GM19463 (cell line): ENCODE measurements at regions not wholly inside any gene's neighbourhood (a gene's known extent, or its start where the extent isn't known, plus 50 kb on each side); places are given as distances from the start of the nearest gene placed in this dataset.
"Not testable (repeated sequence)": the region's sequence is repeated elsewhere in the genome, so short reads cannot be mapped to it uniquely, and the experiment has no call there.

ENCODE experiments used
- ATAC-seq: cut with Tn5 transposase; IDR thresholded peaks from one replicate; pipeline ENCODE4 v1.9.1; 2021; ENCODE audit warnings: mild to moderate bottlenecking, moderate library complexity; ENCODE audit not compliant: unreplicated experiment

DNA sequence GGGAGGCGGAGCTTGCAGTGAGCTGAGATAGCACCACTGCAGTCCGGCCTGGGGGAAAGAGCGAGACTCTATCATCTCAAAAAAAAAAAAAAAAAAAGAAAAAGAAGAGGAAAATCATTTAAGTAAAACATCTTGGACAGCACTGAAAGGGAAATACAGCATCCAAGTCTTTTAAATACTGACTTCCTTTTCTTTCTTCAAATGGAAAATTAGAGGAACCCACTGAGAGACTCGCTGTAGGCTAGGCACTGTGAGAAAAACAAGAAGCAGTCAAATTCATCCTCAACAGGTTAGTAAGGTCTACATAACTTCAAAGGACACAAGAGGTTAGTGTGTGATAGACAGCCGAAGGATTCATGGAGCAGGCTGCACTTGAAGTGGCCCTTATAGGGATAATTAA is 243.7 kb downstream of the BLID start:
- no peak for ATAC-seq

DNA sequence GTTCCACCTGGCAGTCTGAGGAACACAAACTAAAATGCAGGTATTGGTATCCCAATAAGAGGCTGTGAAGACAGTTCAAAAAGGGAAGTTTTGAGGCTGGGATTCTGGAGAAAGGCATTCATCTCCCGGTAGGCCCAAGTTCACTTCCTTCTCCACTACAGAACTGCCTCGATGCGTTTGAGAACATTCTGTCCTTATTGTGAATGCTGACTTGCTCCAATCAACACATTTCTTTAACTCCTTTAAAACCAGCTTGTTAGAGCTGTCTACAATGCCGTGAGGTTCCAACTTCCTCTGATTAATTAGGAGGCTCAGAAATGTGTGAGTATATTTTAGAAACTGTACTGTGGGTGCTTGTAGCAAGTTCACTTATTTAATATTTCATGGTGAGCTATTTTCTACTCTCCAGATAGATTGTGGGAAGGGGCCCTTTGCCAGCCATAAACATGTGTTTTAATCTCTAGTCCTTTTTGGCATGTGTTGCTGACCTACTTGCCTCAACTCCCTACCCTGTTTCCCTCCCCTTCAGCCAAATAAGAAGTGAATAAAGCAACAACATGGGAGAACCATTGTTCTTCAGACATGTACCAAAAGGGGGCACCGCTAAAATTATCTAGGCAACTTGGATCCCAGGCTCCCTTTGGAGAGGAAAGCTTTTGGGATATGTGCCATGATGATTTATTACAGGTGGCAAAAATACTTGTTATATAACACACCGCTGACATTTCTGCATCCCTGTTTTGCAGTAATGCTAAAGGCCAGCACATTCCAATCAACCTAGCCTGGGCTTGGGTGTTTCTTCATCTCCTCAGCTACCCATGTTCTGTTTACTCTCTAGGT is 245.6 kb downstream of the BLID start:
- no peak for ATAC-seq

DNA sequence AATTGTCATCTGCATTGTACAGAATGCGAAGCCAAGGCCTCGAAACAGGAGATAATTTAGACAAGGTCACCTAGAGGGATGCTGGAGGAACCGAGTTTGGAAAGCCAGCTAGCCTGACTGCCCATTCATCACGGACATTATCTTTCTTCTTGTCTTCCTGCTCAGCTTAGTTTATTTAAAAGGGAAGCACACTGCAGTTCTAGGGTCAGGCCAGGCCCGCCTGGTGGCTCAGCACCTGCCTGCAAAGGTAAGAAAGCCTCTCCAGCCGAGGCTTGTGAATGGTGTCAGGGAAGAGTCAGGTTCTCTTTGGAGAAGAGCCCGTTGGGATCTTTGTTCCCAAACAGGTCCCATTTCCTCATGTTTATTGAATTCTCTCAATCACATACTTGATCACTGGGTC is 246.5 kb downstream of the BLID start:
- no peak for ATAC-seq

DNA sequence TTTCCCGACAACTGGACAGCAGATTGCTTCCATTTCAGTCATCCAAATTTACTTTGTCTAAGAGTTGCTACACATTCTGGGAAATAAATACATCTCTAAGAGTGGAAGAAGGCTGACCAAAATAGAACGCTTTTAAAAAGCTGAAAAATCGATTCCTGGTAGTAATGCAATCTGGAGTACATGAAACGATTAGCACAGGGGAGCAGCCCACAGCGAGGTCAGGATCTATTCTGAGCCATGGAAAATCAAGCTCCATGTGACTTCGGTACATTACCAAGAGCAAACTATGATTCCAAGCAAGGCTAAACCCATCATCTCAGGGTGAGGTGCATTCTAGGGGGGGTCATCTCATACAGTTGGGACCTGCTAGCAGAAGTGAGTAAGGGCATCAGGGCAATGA is 249.3 kb downstream of the BLID start:
- ATAC-seq, result no peak

DNA sequence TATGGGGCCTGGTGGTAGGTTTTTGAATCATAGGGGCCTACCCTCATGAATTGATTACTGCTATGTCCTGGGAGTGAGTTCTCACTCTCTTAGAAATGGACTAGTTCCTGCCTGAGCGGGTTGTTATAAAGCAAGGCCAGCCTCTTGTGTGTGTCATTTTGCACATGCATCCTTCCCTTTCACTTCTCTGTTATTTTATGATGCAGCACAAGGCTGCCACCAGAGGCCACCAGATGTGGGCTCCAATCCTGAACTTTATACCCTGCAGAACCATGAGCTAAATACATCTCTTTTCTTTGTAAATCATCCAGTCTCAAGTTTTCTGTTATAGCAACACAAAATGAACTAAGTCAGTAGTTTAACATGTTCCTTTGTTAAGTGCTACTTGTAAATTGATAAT is 251.4 kb downstream of the BLID start:
- no peak for ATAC-seq

DNA sequence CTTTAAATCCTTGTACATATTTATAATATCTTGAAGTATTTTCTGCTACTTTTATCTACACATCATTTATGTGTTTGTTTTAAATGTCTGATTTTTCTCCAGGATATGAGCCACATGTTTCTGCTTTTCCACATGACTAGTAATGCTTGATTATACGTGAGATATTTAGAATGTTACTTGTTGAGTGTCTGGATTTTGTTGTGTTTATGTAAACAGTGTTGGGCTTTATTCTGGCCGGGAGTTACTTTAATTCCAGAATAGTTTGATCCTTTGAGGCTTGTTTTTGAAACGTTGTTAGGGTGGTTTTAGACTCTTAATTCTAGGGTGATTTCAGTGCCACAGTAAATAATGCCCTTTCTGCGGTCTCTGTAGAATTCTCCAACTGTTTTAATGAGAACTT is 252.9 kb downstream of the BLID start:
- no peak for ATAC-seq

DNA sequence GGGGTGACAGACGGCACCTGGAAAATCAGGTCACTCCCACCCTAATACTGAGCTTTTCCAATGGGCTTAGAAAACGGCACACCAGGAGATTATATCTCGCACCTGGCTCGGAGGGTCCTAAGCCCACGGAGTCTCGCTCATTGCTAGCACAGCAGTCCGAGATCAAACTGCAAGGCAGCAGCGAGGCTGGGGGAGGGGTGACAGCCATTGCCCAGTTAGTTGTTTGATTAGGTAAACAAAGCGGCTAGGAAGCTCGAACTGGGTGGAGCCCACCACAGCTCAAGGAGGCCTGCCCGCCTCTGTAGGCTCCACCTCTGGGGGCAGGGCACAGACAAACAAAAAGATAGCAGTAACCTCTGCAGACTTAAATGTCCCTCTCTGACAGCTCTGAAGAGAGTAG is 260.9 kb downstream of the BLID start:
- ATAC-seq, result not testable (repeated sequence)

DNA sequence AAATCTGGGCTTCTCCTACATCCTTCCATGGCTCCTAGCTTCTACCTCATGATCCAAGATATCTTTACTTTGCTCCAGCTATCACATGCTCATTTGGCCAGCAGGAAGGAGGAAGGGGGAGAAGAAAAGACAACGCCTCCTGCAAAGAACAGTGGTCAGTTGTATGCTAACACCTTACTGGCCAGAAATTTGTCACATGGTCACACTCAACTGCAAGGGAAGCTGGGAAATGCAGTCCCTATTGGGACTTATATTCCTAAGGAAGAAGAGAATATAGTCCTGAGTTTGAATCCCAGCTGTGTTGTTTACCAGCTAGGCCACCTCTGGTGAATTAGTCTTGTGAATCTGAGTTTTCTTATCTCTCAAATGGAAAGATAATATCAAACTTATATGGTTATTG is 272.0 kb downstream of the BLID start:
- no peak for ATAC-seq

DNA sequence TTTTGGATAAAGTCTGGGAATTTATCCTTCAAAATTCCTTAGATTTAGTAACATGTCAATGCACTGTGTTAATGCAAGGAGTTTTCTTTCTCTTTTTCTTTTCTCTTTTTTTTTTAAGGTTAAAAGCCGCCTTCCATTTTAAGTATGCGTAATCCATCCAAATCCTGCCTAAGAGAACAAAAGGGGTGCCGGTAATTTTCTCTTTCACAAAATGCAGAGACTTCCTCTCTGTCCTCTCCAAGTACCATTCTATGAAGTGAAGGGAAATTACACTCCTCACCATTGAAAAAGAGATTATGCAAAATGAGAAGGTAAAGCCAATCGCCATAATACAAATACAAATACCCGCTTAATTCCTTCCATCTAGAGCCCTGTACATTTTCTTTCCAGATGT is 273.8 kb downstream of the BLID start:
- no peak for ATAC-seq

DNA sequence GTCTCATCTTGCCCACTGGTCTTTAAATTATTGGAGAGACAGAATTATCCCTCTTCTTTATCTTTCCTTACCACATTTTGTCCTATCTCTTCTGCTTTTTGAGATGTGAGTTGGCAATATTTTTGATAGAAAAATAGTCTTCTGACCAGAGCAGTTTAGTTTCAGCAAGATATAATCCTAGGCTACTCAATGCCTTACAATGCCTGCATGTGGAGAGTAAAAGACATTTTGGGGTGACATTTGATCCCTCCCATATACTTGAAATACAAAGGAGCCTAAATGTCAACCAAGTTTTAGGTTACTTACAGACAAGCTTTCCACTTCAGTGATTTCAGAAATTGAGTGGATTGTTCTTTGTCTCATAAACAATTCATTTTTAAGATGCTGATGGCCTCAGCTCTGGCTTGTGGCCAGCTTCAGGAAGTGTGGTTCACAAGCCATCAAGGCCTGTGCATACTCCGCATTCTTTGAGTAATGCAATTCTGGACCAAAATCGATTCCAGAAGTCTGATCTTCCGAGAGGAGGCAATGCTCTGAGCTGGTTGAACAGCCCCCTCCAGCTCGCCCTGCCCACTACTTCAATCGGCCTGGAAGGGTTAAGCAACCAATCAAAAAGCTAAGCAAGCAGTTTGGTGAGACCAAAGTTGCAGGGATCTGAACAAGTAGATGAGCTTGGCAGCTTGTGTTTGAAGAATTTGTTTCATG is 274.4 kb downstream of the BLID start:
- no peak for ATAC-seq

DNA sequence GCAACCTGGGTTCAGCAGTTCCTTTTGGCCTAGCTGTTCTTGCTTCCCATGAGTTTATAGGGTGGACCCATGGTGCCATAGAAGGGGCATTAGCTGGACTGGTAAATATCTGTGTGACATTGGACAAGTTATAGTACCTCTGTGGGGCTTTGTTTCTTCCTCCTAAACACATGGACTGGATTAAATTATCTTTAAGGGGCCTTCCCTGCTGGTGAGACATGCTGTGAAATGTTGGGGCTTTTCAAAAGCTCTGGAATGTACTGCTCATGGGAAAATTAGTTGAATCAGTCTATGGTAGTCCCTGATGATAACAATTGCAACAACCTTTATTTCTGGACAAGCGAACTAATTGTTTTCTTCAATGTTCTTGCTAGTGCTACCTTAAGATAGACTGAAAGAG is 276.2 kb downstream of the BLID start:
- ATAC-seq, result no peak

DNA sequence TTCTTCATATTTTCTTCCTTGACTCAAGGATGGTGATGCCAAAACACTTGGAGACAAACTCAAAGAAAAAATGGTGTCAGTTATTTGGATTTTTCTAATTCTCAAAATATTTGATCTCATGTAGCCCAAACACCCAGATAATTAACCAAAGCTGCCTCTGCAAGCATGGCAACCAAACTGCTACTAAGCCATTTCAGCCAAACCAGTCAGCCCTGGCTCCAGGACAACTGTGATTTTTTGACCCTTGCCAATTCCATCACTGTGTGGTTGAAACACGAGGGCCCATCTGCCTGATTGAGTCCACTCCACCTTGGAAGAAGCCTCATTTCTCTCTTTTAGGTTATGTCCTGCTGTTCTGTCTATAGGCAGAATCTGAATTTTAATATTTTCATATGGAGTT is 277.4 kb downstream of the BLID start:
- ATAC-seq, result no peak

DNA sequence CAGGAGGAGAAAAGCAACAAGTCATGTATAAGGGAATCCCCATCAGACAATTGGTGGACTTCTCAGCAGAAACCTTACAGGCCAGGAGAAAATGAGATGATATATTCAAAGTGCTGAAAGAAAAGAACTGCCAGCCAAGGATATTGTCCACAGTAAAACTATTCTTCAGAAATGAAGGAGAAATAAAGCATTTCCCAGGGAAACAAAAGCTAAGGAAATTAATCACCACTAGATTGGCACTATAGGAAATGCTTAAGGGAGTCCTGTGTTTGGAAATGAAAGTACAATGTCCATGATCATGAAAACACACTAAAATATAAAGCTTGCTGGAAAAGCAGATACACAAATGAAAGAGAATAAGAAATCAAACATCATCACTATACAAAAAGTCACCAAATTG is 282.0 kb downstream of the BLID start:
- ATAC-seq, result no peak

DNA sequence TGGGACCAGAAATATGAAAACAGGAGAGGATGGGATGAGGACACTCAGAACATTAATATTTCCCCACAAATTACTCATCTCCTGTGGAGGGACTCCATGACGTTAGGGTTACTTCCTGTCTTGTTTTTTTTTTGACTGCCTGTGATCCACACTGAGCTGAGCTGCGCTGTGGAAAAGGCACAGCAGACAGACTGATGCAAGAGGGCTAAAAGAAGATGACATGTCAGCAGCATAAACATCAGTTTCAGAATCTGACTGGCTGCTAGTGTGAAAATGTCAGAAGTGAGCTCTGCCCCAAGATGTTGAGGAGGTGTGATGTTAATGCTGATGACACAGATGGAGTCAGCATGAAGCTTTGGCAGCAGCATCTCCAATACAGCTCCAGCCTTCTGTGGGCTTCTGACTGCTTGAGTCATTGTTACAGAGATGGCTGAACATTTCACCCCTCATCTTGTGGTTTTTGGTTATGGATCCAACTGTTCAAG is 286.8 kb downstream of the BLID start:
- ATAC-seq, result no peak

DNA sequence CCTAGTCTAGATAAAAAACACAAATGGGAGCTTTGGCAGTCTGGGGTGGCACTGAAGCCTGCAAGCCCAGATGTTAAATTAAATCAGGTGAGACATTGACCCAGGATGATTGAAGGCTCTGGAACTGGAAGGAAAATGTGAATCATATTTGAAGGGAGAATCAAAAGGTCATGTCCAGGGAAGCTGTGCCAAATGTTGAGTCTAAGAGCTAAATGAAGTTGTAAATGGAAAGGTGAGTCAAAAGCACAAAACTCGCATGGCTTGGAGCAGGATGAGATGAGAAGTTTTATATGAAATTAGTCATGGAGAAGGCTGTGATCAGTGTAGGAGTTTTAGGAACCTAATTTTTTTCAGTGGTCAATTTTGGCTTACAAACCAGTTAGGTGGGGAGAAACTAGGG is 301.1 kb downstream of the BLID start:
- no peak for ATAC-seq

DNA sequence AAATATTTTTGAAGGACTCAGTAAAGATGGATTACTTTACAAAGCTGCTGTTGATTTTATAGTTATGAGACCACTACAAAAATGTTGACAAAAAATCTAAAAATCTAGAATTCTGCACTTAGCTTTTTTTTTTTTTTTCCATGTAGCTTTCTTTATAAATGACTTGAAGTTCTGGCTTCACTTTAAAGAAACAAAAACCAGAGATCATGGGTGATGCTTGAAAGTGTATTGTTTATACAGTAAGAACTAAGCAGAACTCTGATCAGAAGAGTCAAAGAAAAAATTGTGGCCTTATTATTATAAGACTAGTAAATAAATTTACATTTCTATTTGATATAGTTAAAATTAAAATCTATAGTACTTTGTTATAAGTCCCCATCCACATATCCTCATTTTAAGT is 301.7 kb downstream of the BLID start:
- ATAC-seq, result no peak

DNA sequence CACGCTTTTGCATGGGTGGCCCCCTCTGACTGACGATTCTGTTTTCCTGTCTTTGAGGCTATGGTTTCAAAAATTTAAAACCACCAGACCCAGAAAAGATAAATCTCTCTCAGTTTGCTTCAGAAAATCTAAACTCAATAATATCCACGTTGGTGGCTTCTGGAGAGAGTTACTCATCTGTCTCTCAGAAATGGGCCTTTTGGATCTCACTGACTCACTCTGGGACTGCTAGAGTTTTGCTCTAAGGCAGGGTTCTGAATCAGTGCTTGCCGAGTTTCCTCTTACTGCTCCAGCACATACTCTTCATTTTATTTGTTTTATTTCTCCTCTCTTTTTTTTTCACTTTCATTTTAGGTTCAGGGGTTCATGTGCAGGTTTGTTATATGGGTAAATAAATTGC is 305.7 kb downstream of the BLID start:
- no peak for ATAC-seq

DNA sequence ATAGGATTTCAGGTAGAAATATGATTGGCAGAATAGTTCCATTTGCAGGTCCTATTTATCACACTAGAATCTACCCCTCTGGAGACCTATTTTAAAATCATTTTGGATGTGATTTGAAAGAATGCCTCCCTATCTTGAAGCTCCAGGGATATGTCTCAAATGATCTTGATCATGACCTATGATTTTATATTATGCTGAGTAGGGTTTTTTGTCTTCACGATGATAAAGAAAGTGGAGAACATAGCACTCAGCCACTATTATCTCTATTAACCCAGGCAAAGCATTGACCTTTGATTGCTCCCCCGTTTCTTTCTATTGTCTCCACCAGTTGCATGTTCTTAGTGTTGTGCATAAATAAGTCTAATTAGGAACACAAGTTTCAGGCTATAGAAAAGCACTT is 307.9 kb downstream of the BLID start:
- no peak for ATAC-seq

DNA sequence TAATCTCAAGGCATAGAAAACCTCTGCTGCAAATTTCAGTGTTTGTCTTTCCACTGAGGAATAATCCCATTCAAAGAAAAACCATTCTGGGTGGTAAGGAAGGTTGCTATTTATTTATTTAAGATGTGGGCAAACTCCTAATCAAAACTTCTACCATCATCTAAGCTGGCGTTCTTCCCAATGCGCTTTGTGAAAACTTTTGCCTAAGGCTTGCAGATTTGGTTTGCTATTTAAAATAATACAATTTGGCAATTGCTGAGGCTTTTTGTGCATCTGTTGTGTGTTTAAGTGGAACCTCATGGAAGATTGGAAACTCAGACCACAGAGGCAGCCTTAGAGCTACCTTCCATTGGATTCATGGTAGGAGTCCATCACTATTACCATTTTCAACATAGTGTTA is 309.0 kb downstream of the BLID start:
- ATAC-seq, result no peak

DNA sequence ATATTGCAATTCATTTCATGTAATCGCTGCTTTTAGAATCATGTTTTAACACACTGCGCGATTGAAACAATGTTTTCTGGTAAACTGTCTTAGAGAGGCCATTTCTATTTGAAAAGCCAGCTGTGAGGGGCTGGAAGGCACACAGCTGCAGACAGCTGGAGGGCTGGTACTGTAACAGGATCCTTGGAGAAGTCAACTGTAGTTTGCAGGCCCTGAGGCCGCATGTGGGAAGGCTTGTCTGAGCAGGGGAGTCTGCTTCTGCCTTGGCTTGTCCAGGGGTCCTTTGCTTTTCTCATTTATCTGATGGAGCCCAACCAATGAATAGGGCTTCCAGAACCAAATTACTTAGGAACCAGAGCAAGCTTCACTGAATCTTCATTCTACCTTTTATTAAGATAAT is 313.5 kb downstream of the BLID start:
- no peak for ATAC-seq

DNA sequence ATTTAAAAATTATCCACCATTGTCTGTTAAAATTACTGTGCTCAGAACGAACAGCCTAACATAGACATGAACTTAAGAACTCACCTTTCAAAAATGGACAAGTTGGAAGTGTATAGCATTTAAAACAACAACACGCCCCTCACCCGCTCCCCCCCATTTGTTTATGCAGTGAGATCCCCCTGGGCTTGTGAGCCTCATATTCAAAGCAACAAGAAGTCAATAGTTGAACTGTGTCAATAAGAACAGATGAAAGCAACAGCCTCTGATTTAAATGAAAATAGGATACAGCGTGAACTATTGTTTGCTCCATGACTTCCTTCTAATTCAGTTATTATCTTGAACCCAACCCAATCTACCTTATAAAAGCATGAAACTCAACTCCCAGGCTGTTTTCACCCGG is 314.2 kb downstream of the BLID start:
- no peak for ATAC-seq

DNA sequence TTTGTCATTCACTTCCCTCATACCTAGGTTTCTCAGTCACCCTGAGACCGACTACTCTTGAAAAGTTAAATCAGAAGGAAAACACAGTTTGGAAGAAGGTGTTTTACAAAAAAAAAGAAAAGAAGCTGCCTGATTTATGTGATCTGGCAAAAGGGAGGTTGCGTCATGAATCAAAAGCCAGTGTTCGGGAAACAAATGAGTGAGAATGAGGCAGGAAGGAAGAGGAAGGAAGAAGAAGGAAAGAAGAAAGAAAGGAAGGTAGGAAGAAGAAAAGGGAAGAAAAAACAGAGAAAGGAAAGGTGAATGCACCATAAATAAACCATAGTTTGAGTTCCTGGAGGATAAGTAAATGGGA is 314.6 kb downstream of the BLID start:
- no peak for ATAC-seq
